GM23338 (cell line): ENCODE measurements at regions not wholly inside any gene's neighbourhood (a gene's known extent, or its start where the extent isn't known, plus 50 kb on each side); places are given as distances from the start of the nearest gene placed in this dataset.

Experiments used
- ATAC-seq: fragments of 200-7000 bp; cut with Tn5 transposase; 3 replicates; pipeline ENCODE4 v1.9.1; 2020
- DNase-seq: peaks from one replicate; pipeline ENCODE4 v3.0.0-alpha.2; 2015; ENCODE audit warnings: low spot score
- H2AFZ ChIP-seq: fragments of 200-600 bp; sonication (generic); 2 replicates; pipeline ENCODE4 v1.8.0; 2016; ENCODE audit warnings: antibody characterized with exemption, mild to moderate bottlenecking, moderate library complexity
- H3F3A ChIP-seq: fragments of 200-600 bp; sonication (generic); replicated peaks from 2 replicates; pipeline ENCODE4 v1.8.0; 2017; ENCODE audit warnings: antibody characterized with exemption, mixed run types, low read depth
- H3K27ac ChIP-seq: fragments of 200-600 bp; sonication (generic); 2 replicates; pipeline ENCODE4 v1.6.1; 2016; ENCODE audit warnings: low read depth
- H3K27me3 ChIP-seq: fragments of 200-600 bp; sonication (generic); 2 replicates; pipeline ENCODE4 v1.8.0; 2016; ENCODE audit warnings: mild to moderate bottlenecking, mixed run types, moderate library complexity; ENCODE audit not compliant: insufficient read depth
- H3K36me3 ChIP-seq: fragments of 200-600 bp; sonication (generic); 2 replicates; pipeline ENCODE4 v1.8.0; 2016; ENCODE audit warnings: mild to moderate bottlenecking; ENCODE audit not compliant: insufficient read depth
- H3K4me1 ChIP-seq: fragments of 200-600 bp; sonication (generic); 2 replicates; pipeline ENCODE4 v1.8.0; 2016; ENCODE audit warnings: mild to moderate bottlenecking, moderate library complexity; ENCODE audit not compliant: insufficient read depth
- H3K4me2 ChIP-seq: fragments of 200-600 bp; sonication (generic); 2 replicates; pipeline ENCODE4 v1.7.1; 2017; ENCODE audit warnings: mixed run types
- H3K4me3 ChIP-seq: fragments of 200-600 bp; sonication (generic); 2 replicates; pipeline ENCODE4 v1.6.1; 2016; ENCODE audit warnings: mixed run types
- H3K79me2 ChIP-seq: fragments of 200-600 bp; sonication (generic); replicated peaks from 2 replicates; pipeline ENCODE4 v1.8.0; 2017; ENCODE audit warnings: mild to moderate bottlenecking; ENCODE audit not compliant: insufficient read depth
- H3K9me2 ChIP-seq: fragments of 200-600 bp; sonication (generic); 2 replicates; pipeline ENCODE4 v1.8.0; 2017; ENCODE audit not compliant: insufficient read depth
- H4K20me1 ChIP-seq: fragments of 200-600 bp; sonication (generic); replicated peaks from 2 replicates; pipeline ENCODE4 v1.8.0; 2017; ENCODE audit warnings: mild to moderate bottlenecking; ENCODE audit not compliant: insufficient read depth
- H3K27ac Mint-ChIP-seq: 2 replicates; pipeline ENCODE4 v1.8.0; 2020; ENCODE audit warnings: inconsistent platforms, mild to moderate bottlenecking, moderate library complexity, mixed read lengths
- H3K27me3 Mint-ChIP-seq: 3 replicates; pipeline ENCODE4 v1.8.0; 2022; ENCODE audit warnings: low read depth, mild to moderate bottlenecking, moderate library complexity, mixed read lengths, inconsistent platforms; ENCODE audit not compliant: insufficient read depth, poor library complexity
- H3K36me3 Mint-ChIP-seq: 3 replicates; pipeline ENCODE4 v1.8.0; 2021; ENCODE audit warnings: low read depth, mild to moderate bottlenecking, inconsistent platforms, moderate library complexity, mixed read lengths
- H3K4me1 Mint-ChIP-seq: 3 replicates; pipeline ENCODE4 v1.8.0; 2020; ENCODE audit warnings: mild to moderate bottlenecking, inconsistent platforms, mixed read lengths
- H3K4me3 Mint-ChIP-seq: 3 replicates; pipeline ENCODE4 v1.8.0; 2021; ENCODE audit warnings: moderate library complexity, mild to moderate bottlenecking, inconsistent platforms, mixed read lengths
- H3K9me3 Mint-ChIP-seq: 3 replicates; pipeline ENCODE4 v1.8.0; 2020; ENCODE audit warnings: moderate library complexity, mild to moderate bottlenecking, inconsistent platforms, mixed read lengths
- CREB1 ChIP-seq: fragments of 250-450 bp; sonication (Bioruptor Pico); IDR thresholded peaks from 2 replicates; pipeline ENCODE4 v1.5.0; 2020; ENCODE audit warnings: low read depth, mild to moderate bottlenecking, moderate library complexity
- CTCF ChIP-seq, 2 experiments: fragments of 200-600 bp in 1 of 2; sonication (generic) in 1 of 2; conservative IDR thresholded peaks; 2 replicates each; pipeline versions ENCODE4 v1.5.1 to v1.6.1; 2016 to 2017; ENCODE audit warnings: antibody characterized with exemption in 2 of 2, low read depth in 2 of 2, mild to moderate bottlenecking in 2 of 2, moderate library complexity in 1 of 2
- EZH2 ChIP-seq: fragments of 200-600 bp; sonication (generic); IDR thresholded peaks from one replicate; pipeline ENCODE4 v1.8.0; 2017; ENCODE audit warnings: antibody characterized with exemption, mild to moderate bottlenecking, low read depth; ENCODE audit not compliant: unreplicated experiment
- EZH2phosphoT487 ChIP-seq: fragments of 200-600 bp; sonication (generic); IDR thresholded peaks from one replicate; pipeline ENCODE4 v1.8.1; 2018; ENCODE audit warnings: antibody characterized with exemption; ENCODE audit not compliant: unreplicated experiment
- JUNB ChIP-seq: IDR thresholded peaks from one replicate; pipeline ENCODE4 v1.6.1; 2016; ENCODE audit warnings: antibody characterized with exemption; ENCODE audit not compliant: unreplicated experiment
- NANOG ChIP-seq: IDR thresholded peaks from 2 replicates; pipeline ENCODE4 v1.6.1; 2016; ENCODE audit warnings: antibody characterized with exemption, borderline replicate concordance
- POLR2AphosphoS5 ChIP-seq: IDR thresholded peaks from 2 replicates; pipeline ENCODE4 v1.6.1; 2016; ENCODE audit warnings: antibody characterized with exemption, low read depth
- REST ChIP-seq: IDR thresholded peaks from one replicate; pipeline ENCODE4 v1.6.1; 2018; ENCODE audit warnings: antibody characterized with exemption; ENCODE audit not compliant: unreplicated experiment
- STAT1 ChIP-seq: IDR thresholded peaks from one replicate; pipeline ENCODE4 v1.6.1; 2016; ENCODE audit warnings: antibody characterized with exemption; ENCODE audit not compliant: unreplicated experiment
- ZNF114 ChIP-seq: fragments of 250-450 bp; sonication (Bioruptor Pico); IDR thresholded peaks from 2 replicates; pipeline ENCODE4 v1.5.0; 2020; ENCODE audit warnings: mild to moderate bottlenecking, moderate library complexity
- ZNF331 ChIP-seq: fragments of 250-450 bp; sonication (Bioruptor Pico); IDR thresholded peaks from 2 replicates; pipeline ENCODE4 v1.5.0; 2020; ENCODE audit warnings: low read depth, mild to moderate bottlenecking, moderate library complexity
- TF ChIP-seq, protein P1 (sequence below): fragments of 250-450 bp; sonication (Bioruptor Pico); IDR thresholded peaks from 2 replicates; pipeline ENCODE4 v1.5.0; 2020; ENCODE audit warnings: mild to moderate bottlenecking, moderate library complexity

GRCh38 chr7:81221527-81222217, 302.8 kb upstream of the SEMA3C start (continued):
- TF ChIP-seq EZH2phosphoT487 (no peak), EZH2 (no peak), ZNF114 (no peak), CREB1 (CRISPR knock-in tag) (no peak)

GRCh38 chr7:81218480-81219106, 299.7 kb upstream of the SEMA3C start:
- Histone ChIP-seq H3K9me2 (no peaks in the 10 kb centered on the region), H3K27ac (no peak overlapping the region), H3K79me2 (no peaks in the 10 kb centered on the region), H2AFZ (no peak overlapping the region), H4K20me1 (no peaks in the 10 kb centered on the region), H3K36me3 (no peaks in the 10 kb centered on the region), H3K4me3 (no peak overlapping the region), H3K4me2 (no peak overlapping the region), H3K27me3 (no peaks in the 10 kb centered on the region), H3F3A (no peaks in the 10 kb centered on the region), H3K4me1 (no peaks in the 10 kb centered on the region)
- H3K9me3 Mint-ChIP-seq: peaks cover 18% of the 10 kb centered on the region
- TF ChIP-seq ZNF114 (no peak), EZH2phosphoT487 (no peak), EZH2 (no peak), JUNB (no peak), REST (no peak), ZNF331 (CRISPR knock-in tag) (no peak), CTCF (conservative IDR thresholded peaks at IDR 0.05; ENCODE audit: low read depth in 2 of 2) (no peak), NANOG (no peak), CREB1 (CRISPR knock-in tag) (no peak), POLR2AphosphoS5 (no peak), STAT1 (no peak)
- TF ChIP-seq, protein P1, sequence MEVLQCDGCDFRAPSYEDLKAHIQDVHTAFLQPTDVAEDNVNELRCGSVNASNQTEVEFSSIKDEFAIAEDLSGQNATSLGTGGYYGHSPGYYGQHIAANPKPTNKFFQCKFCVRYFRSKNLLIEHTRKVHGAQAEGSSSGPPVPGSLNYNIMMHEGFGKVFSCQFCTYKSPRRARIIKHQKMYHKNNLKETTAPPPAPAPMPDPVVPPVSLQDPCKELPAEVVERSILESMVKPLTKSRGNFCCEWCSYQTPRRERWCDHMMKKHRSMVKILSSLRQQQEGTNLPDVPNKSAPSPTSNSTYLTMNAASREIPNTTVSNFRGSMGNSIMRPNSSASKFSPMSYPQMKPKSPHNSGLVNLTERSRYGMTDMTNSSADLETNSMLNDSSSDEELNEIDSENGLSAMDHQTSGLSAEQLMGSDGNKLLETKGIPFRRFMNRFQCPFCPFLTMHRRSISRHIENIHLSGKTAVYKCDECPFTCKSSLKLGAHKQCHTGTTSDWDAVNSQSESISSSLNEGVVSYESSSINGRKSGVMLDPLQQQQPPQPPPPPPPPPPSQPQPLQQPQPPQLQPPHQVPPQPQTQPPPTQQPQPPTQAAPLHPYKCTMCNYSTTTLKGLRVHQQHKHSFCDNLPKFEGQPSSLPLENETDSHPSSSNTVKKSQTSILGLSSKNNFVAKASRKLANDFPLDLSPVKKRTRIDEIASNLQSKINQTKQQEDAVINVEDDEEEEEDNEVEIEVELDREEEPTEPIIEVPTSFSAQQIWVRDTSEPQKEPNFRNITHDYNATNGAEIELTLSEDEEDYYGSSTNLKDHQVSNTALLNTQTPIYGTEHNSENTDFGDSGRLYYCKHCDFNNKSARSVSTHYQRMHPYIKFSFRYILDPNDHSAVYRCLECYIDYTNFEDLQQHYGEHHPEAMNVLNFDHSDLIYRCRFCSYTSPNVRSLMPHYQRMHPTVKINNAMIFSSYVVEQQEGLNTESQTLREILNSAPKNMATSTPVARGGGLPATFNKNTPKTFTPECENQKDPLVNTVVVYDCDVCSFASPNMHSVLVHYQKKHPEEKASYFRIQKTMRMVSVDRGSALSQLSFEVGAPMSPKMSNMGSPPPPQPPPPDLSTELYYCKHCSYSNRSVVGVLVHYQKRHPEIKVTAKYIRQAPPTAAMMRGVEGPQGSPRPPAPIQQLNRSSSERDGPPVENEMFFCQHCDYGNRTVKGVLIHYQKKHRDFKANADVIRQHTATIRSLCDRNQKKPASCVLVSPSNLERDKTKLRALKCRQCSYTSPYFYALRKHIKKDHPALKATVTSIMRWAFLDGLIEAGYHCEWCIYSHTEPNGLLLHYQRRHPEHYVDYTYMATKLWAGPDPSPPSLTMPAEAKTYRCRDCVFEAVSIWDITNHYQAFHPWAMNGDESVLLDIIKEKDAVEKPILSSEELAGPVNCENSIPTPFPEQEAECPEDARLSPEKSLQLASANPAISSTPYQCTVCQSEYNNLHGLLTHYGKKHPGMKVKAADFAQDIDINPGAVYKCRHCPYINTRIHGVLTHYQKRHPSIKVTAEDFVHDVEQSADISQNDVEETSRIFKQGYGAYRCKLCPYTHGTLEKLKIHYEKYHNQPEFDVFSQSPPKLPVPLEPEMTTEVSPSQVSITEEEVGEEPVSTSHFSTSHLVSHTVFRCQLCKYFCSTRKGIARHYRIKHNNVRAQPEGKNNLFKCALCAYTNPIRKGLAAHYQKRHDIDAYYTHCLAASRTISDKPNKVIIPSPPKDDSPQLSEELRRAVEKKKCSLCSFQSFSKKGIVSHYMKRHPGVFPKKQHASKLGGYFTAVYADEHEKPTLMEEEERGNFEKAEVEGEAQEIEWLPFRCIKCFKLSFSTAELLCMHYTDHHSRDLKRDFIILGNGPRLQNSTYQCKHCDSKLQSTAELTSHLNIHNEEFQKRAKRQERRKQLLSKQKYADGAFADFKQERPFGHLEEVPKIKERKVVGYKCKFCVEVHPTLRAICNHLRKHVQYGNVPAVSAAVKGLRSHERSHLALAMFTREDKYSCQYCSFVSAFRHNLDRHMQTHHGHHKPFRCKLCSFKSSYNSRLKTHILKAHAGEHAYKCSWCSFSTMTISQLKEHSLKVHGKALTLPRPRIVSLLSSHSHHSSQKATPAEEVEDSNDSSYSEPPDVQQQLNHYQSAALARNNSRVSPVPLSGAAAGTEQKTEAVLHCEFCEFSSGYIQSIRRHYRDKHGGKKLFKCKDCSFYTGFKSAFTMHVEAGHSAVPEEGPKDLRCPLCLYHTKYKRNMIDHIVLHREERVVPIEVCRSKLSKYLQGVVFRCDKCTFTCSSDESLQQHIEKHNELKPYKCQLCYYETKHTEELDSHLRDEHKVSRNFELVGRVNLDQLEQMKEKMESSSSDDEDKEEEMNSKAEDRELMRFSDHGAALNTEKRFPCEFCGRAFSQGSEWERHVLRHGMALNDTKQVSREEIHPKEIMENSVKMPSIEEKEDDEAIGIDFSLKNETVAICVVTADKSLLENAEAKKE (CRISPR knock-in tag): no peak
- no peaks in the 10 kb centered on the region for H3K27me3 Mint-ChIP-seq
- ATAC-seq (no peak), DNase-seq (no peak)
- peaks cover 15% of the 10 kb centered on the region for H3K36me3 Mint-ChIP-seq
- H3K4me3 Mint-ChIP-seq: no peak overlapping the region
- H3K4me1 Mint-ChIP-seq: no peaks in the 10 kb centered on the region
- no peak overlapping the region for H3K27ac Mint-ChIP-seq
